Osteoblast (primary cell): ENCODE measurements at regions not wholly inside any gene's neighbourhood (a gene's known extent, or its start where the extent isn't known, plus 50 kb on each side); places are given as distances from the start of the nearest gene placed in this dataset.

ENCODE experiments used
- DNase-seq: peaks from one replicate; pipeline ENCODE4 v3.0.0; 2011; ENCODE audit warnings: low spot score, mixed read lengths; ENCODE audit not compliant: insufficient read length; ENCODE audit errors: missing footprints
- H2AFZ ChIP-seq: 2 replicates; pipeline ENCODE4 v1.6.0; 2011; ENCODE audit warnings: mild to moderate bottlenecking, low read length
- H3K27ac ChIP-seq: 2 replicates; pipeline ENCODE4 v1.5.1; 2011; ENCODE audit warnings: mild to moderate bottlenecking, low read depth, low read length, moderate library complexity
- H3K27me3 ChIP-seq: 2 replicates; pipeline ENCODE4 v1.6.0; 2012; ENCODE audit warnings: mild to moderate bottlenecking, control low read depth, inconsistent platforms, low read length, moderate library complexity; ENCODE audit not compliant: insufficient read depth
- H3K36me3 ChIP-seq: 2 replicates; pipeline ENCODE4 v1.5.1; 2011; ENCODE audit warnings: mild to moderate bottlenecking, low read length, control low read depth, moderate library complexity; ENCODE audit not compliant: insufficient read depth
- H3K4me1 ChIP-seq: 2 replicates; pipeline ENCODE4 v1.5.1; 2011; ENCODE audit warnings: mild to moderate bottlenecking, low read length, control low read depth, moderate library complexity; ENCODE audit not compliant: insufficient read depth
- H3K4me2 ChIP-seq: 2 replicates; pipeline ENCODE4 v1.6.0; 2011; ENCODE audit warnings: mild to moderate bottlenecking, low read length; ENCODE audit not compliant: insufficient read depth
- H3K4me3 ChIP-seq: fragments of 200-600 bp; sonication (generic); 3 replicates; pipeline ENCODE4 v1.5.1; 2012; ENCODE audit warnings: mild to moderate bottlenecking, low read length, inconsistent platforms; ENCODE audit not compliant: insufficient read depth
- H3K79me2 ChIP-seq: 2 replicates; pipeline ENCODE4 v1.6.0; 2012; ENCODE audit warnings: mild to moderate bottlenecking, low read length, control low read depth, inconsistent platforms; ENCODE audit not compliant: insufficient read depth
- H3K9me3 ChIP-seq: 2 replicates; pipeline ENCODE4 v1.5.1; 2011; ENCODE audit warnings: low read depth, low read length, control low read depth
- H4K20me1 ChIP-seq: 2 replicates; pipeline ENCODE4 v1.6.0; 2012; ENCODE audit warnings: mild to moderate bottlenecking, low read length, control low read depth; ENCODE audit not compliant: insufficient read depth
- CTCF ChIP-seq: IDR thresholded peaks from 2 replicates; pipeline ENCODE4 v1.5.1; 2011; ENCODE audit warnings: mild to moderate bottlenecking, low read depth, low read length, moderate library complexity; ENCODE audit errors: extremely low read depth

- Histone ChIP-seq H3K36me3 (no peaks in the 10 kb centered on the region), H4K20me1 (no peaks in the 10 kb centered on the region), H3K27ac (peak overlapping the region; percentile 45), H3K4me3 (peak overlapping the region; percentile 59), H3K27me3 (no peaks in the 10 kb centered on the region), H3K4me1 (peaks cover 30% of the 10 kb centered on the region), H3K4me2 (peak overlapping the region; percentile 85), H2AFZ (peak overlapping the region; percentile 90), H3K79me2 (no peaks in the 10 kb centered on the region), H3K9me3 (no peaks in the 10 kb centered on the region)
- TF ChIP-seq CTCF: no peak
- peak; percentile 72 for DNase-seq
Observed at GRCh38 chr3:72152551-72153476, 367.9 kb upstream of the PROK2 start.

- Histone ChIP-seq H2AFZ (no peak overlapping the region), H3K4me3 (no peak overlapping the region), H4K20me1 (no peaks in the 10 kb centered on the region), H3K79me2 (no peaks in the 10 kb centered on the region), H3K36me3 (no peaks in the 10 kb centered on the region), H3K27ac (no peak overlapping the region), H3K27me3 (no peaks in the 10 kb centered on the region), H3K9me3 (no peaks in the 10 kb centered on the region), H3K4me2 (no peak overlapping the region), H3K4me1 (peaks cover 30% of the 10 kb centered on the region)
- DNase-seq: no peak
- no peak for TF ChIP-seq CTCF
Observed at GRCh38 chr3:72151465-72152238, 366.7 kb upstream of the PROK2 start.

- H2AFZ ChIP-seq: no peak overlapping the region
- H3K27me3 ChIP-seq: no peaks in the 10 kb centered on the region
- no peaks in the 10 kb centered on the region for H4K20me1 ChIP-seq
- H3K4me3 ChIP-seq: no peak overlapping the region
- H3K36me3 ChIP-seq: no peaks in the 10 kb centered on the region
- DNase-seq: no peak
- no peak for TF ChIP-seq CTCF
- no peak overlapping the region for H3K27ac ChIP-seq
- no peaks in the 10 kb centered on the region for H3K79me2 ChIP-seq
- H3K4me2 ChIP-seq: no peak overlapping the region
- H3K4me1 ChIP-seq: peaks cover 25% of the 10 kb centered on the region
- H3K9me3 ChIP-seq: no peaks in the 10 kb centered on the region
Observed at GRCh38 chr3:72150634-72151412, 365.9 kb upstream of the PROK2 start.
